ENCODE measurements at regions not wholly inside any gene's neighbourhood (a gene's known extent, or its start where the extent isn't known, plus 50 kb on each side); places are given as distances from the start of the nearest gene placed in this dataset.

GRCh38 chr3:165607221-165607620, 230.0 kb downstream of the BCHE start:
- no peak for TF ChIP-seq CTCF (conservative IDR thresholded peaks at IDR 0.05)
- TF ChIP-seq ZFX (IDR thresholded peaks at IDR 0.05), result no peak
